Osteoblast (primary cell): ENCODE measurements at regions not wholly inside any gene's neighbourhood (a gene's known extent, or its start where the extent isn't known, plus 50 kb on each side); places are given as distances from the start of the nearest gene placed in this dataset.

Experiments used
- DNase-seq: peaks from one replicate; pipeline ENCODE4 v3.0.0; 2011; ENCODE audit warnings: low spot score, mixed read lengths; ENCODE audit not compliant: insufficient read length; ENCODE audit errors: missing footprints
- H2AFZ ChIP-seq: 2 replicates; pipeline ENCODE4 v1.6.0; 2011; ENCODE audit warnings: mild to moderate bottlenecking, low read length
- H3K27ac ChIP-seq: 2 replicates; pipeline ENCODE4 v1.5.1; 2011; ENCODE audit warnings: mild to moderate bottlenecking, low read depth, low read length, moderate library complexity
- H3K27me3 ChIP-seq: 2 replicates; pipeline ENCODE4 v1.6.0; 2012; ENCODE audit warnings: mild to moderate bottlenecking, control low read depth, inconsistent platforms, low read length, moderate library complexity; ENCODE audit not compliant: insufficient read depth
- H3K36me3 ChIP-seq: 2 replicates; pipeline ENCODE4 v1.5.1; 2011; ENCODE audit warnings: mild to moderate bottlenecking, low read length, control low read depth, moderate library complexity; ENCODE audit not compliant: insufficient read depth
- H3K4me1 ChIP-seq: 2 replicates; pipeline ENCODE4 v1.5.1; 2011; ENCODE audit warnings: mild to moderate bottlenecking, low read length, control low read depth, moderate library complexity; ENCODE audit not compliant: insufficient read depth
- H3K4me2 ChIP-seq: 2 replicates; pipeline ENCODE4 v1.6.0; 2011; ENCODE audit warnings: mild to moderate bottlenecking, low read length; ENCODE audit not compliant: insufficient read depth
- H3K4me3 ChIP-seq: fragments of 200-600 bp; sonication (generic); 3 replicates; pipeline ENCODE4 v1.5.1; 2012; ENCODE audit warnings: mild to moderate bottlenecking, low read length, inconsistent platforms; ENCODE audit not compliant: insufficient read depth
- H3K79me2 ChIP-seq: 2 replicates; pipeline ENCODE4 v1.6.0; 2012; ENCODE audit warnings: mild to moderate bottlenecking, low read length, control low read depth, inconsistent platforms; ENCODE audit not compliant: insufficient read depth
- H3K9me3 ChIP-seq: 2 replicates; pipeline ENCODE4 v1.5.1; 2011; ENCODE audit warnings: low read depth, low read length, control low read depth
- H4K20me1 ChIP-seq: 2 replicates; pipeline ENCODE4 v1.6.0; 2012; ENCODE audit warnings: mild to moderate bottlenecking, low read length, control low read depth; ENCODE audit not compliant: insufficient read depth
- CTCF ChIP-seq: IDR thresholded peaks from 2 replicates; pipeline ENCODE4 v1.5.1; 2011; ENCODE audit warnings: mild to moderate bottlenecking, low read depth, low read length, moderate library complexity; ENCODE audit errors: extremely low read depth

- Histone ChIP-seq H3K9me3 (no peaks in the 10 kb centered on the region), H4K20me1 (no peaks in the 10 kb centered on the region), H3K36me3 (no peaks in the 10 kb centered on the region), H3K27me3 (no peaks in the 10 kb centered on the region), H3K4me2 (no peak overlapping the region), H3K79me2 (no peaks in the 10 kb centered on the region), H3K4me1 (no peaks in the 10 kb centered on the region), H3K27ac (no peak overlapping the region), H3K4me3 (no peak overlapping the region), H2AFZ (no peak overlapping the region)
- TF ChIP-seq CTCF: no peak
- no peak for DNase-seq
Observed at GRCh38 chr4:89357787-89358186, 50.2 kb upstream of the GPRIN3 start.
